Right lobe of liver (tissue), 4 donors: ENCODE measurements at regions not wholly inside any gene's neighbourhood (a gene's known extent, or its start where the extent isn't known, plus 50 kb on each side); places are given as distances from the start of the nearest gene placed in this dataset.

Source experiments
- POLR2A ChIP-seq: fragments of 450-650 bp; IDR thresholded peaks from one replicate; pipeline ENCODE4 v1.6.1; 2017; ENCODE audit warnings: antibody characterized with exemption, mild to moderate bottlenecking
- TF ChIP-seq, protein P1 (sequence below), 4 donors: fragments of 200-600 bp in 3 of 4; fragments of 450-650 bp in 1 of 4; IDR thresholded peaks; one replicate each; pipeline versions ENCODE4 v1.5.1 to v1.8.0; 2016 to 2022; ENCODE audit warnings: antibody characterized with exemption in 4 of 4, mild to moderate bottlenecking in 2 of 4
- donor health status: DM: no; HTN: no; CAD: no.
- donor health status: DM: no; HTN: no; CAD: no.
- donor health status: DM: no; HTN: yes; CAD: no.

DNA sequence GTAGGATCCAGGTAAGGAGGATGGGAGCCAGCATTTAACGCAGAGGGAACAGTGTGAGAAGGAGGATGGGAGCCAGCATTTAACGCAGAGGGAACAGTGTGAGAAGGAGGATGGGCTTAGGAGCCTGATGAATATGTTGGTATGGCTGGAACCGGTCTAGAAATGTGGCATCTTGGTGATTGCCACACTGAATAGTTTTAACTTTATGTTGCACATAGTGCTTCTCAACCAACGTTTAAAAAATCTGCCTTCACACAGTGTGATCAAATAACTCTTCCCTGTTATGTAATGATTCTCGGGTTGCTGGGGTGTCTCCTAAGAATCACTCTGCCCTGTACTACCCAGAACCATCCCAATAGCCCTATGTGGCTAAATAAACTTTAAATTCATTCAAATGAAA lies 146.9 kb upstream of the DUSP10 start:
- TF ChIP-seq, protein P1, sequence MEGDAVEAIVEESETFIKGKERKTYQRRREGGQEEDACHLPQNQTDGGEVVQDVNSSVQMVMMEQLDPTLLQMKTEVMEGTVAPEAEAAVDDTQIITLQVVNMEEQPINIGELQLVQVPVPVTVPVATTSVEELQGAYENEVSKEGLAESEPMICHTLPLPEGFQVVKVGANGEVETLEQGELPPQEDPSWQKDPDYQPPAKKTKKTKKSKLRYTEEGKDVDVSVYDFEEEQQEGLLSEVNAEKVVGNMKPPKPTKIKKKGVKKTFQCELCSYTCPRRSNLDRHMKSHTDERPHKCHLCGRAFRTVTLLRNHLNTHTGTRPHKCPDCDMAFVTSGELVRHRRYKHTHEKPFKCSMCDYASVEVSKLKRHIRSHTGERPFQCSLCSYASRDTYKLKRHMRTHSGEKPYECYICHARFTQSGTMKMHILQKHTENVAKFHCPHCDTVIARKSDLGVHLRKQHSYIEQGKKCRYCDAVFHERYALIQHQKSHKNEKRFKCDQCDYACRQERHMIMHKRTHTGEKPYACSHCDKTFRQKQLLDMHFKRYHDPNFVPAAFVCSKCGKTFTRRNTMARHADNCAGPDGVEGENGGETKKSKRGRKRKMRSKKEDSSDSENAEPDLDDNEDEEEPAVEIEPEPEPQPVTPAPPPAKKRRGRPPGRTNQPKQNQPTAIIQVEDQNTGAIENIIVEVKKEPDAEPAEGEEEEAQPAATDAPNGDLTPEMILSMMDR (IDR thresholded peaks at IDR 0.05), result no peak
- no peak for TF ChIP-seq POLR2A
